ENCODE measurements at regions not wholly inside any gene's neighbourhood (a gene's known extent, or its start where the extent isn't known, plus 50 kb on each side); places are given as distances from the start of the nearest gene placed in this dataset.

- TF ChIP-seq CTCF (IDR thresholded peaks at IDR 0.05) (no peak), POLR2A (IDR thresholded peaks at IDR 0.05) (no peak)
Observed at GRCh38 chr2:207412787-207413310, 116.9 kb upstream of the CREB1 start.

All from ovary (tissue), 3 donors.